GM10248 (cell line): ENCODE measurements at regions not wholly inside any gene's neighbourhood (a gene's known extent, or its start where the extent isn't known, plus 50 kb on each side); places are given as distances from the start of the nearest gene placed in this dataset.

Experiments
- CTCF ChIA-PET: fragments of 300-600 bp; sonication (Branson Sonifier 250); formaldehyde crosslinking; extraction: SDS; loops from one replicate; lab custom pipeline; 2021; ENCODE audit warnings: antibody characterized with exemption; lab: Yijun Ruan, JAX
- POLR2A ChIA-PET: fragments of 350-650 bp; sonication (Branson Sonifier 250); formaldehyde crosslinking; extraction: SDS; loops from one replicate; lab custom pipeline; 2020; ENCODE audit warnings: antibody characterized with exemption; lab: Yijun Ruan, JAX
- DNase-seq: peaks from one replicate; pipeline ENCODE4 v3.0.0; 2012; ENCODE audit errors: extremely low spot score
- TF ChIP-seq, protein P1 (sequence below): IDR thresholded peaks from 2 replicates; pipeline ENCODE4 v1.5.1; 2012; ENCODE audit warnings: mild to moderate bottlenecking, low read depth; ENCODE audit errors: extremely low read depth, missing control alignments, control extremely low read depth

- ChIA-PET CTCF (interaction anchor here (5.4 kb wide), 1 partner anchor 20 kb away, joined by 30 read pairs; no protein-coding TSS in a partner anchor), POLR2A (no interaction called here)
- TF ChIP-seq, protein P1, sequence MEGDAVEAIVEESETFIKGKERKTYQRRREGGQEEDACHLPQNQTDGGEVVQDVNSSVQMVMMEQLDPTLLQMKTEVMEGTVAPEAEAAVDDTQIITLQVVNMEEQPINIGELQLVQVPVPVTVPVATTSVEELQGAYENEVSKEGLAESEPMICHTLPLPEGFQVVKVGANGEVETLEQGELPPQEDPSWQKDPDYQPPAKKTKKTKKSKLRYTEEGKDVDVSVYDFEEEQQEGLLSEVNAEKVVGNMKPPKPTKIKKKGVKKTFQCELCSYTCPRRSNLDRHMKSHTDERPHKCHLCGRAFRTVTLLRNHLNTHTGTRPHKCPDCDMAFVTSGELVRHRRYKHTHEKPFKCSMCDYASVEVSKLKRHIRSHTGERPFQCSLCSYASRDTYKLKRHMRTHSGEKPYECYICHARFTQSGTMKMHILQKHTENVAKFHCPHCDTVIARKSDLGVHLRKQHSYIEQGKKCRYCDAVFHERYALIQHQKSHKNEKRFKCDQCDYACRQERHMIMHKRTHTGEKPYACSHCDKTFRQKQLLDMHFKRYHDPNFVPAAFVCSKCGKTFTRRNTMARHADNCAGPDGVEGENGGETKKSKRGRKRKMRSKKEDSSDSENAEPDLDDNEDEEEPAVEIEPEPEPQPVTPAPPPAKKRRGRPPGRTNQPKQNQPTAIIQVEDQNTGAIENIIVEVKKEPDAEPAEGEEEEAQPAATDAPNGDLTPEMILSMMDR: no peak
- no peak for DNase-seq
Measured at GRCh38 chr13:30844548-30845296, 61.3 kb upstream of the MEDAG start.

GRCh38 chr13:30845297-30846214 lies 60.5 kb upstream of the MEDAG start:
- DNase-seq: no peak

GRCh38 chr13:30846311-30846710 lies 59.8 kb upstream of the MEDAG start:
- CTCF ChIA-PET: interaction anchor here (1.4 to 5.4 kb wide), 3 partner anchors 18 to 268 kb away, joined by 4 to 30 read pairs (median 5); no protein-coding TSS in a partner anchor
- DNase-seq: no peak
- POLR2A ChIA-PET: no interaction called here
- TF ChIP-seq, protein P1: no peak

More at GRCh38 chr13:30845297-30846214, 60.5 kb upstream of the MEDAG start:
- CTCF ChIA-PET: interaction anchor here (5.4 kb wide), 1 partner anchor 19 kb away, joined by 30 read pairs; no protein-coding TSS in a partner anchor
- POLR2A ChIA-PET: no interaction called here
- TF ChIP-seq, protein P1: no peak

GRCh38 chr13:30846866-30847265 lies 59.2 kb upstream of the MEDAG start:
- POLR2A ChIA-PET: no interaction called here
- TF ChIP-seq, protein P1: no peak
- CTCF ChIA-PET: interaction anchor here (0.9 to 5.4 kb wide), 4 partner anchors 18 to 269 kb away, joined by 3 to 30 read pairs (median 4); no protein-coding TSS in a partner anchor

DNA sequence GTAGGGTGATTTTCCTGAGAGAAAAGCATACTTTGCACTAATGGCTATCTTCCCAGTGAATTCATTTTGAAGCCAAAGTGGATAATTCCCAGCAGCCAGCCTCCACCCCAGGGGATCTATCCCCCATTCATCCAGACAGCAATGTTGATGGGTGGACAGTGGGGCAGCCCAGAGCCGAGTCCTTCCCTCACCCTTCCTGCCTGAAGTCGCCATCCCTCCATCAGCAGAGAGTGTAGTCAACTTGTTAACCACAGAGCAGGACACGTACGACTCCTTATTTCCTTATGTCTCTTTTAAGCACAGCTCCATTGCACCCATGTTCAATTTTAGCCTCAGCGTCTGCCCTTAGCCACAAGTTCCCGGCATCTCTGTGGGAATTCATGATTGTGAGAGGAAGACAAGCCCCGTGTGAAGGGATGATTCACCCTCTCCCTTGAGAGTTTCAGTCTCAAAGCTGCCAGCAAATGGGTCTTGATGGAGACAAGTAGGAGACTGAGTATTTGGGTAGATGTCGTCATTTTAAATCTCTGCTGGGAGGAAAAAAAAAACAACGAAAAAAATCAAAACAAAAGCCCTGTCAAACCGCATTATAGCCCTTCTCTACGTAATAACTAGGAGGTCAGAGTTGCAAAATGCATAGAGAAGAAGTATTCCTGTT lies 58.3 kb upstream of the MEDAG start:
- ChIA-PET CTCF (interaction anchor here (0.9 to 5.4 kb wide), 4 partner anchors 17 to 270 kb away, joined by 3 to 30 read pairs (median 4); no protein-coding TSS in a partner anchor), POLR2A (no interaction called here)
- DNase-seq: no peak
- TF ChIP-seq, protein P1: no peak

More at GRCh38 chr13:30846866-30847265, 59.2 kb upstream of the MEDAG start:
- DNase-seq: no peak
